ENCODE measurements at regions not wholly inside any gene's neighbourhood (a gene's known extent, or its start where the extent isn't known, plus 50 kb on each side); places are given as distances from the start of the nearest gene placed in this dataset.

- H3K27ac ChIP-seq: no peak overlapping the region
These were observed 81.6 kb upstream of the CHMP2B start for GRCh38 chr3:87145553-87145952.

GRCh38 chr3:87136066-87136596 is 91.0 kb upstream of the CHMP2B start:
- DNase-seq (ENCODE audit: low spot score in 2 of 2): no peak
- Histone ChIP-seq H3K4me1 (no peaks in the 10 kb centered on the region), H3K36me3 (no peaks in the 10 kb centered on the region), H3K27ac (no peak overlapping the region), H3K27me3 (no peaks in the 10 kb centered on the region), H3K4me3 (no peak overlapping the region), H3K9me3 (peaks cover 5 to 13% of the 10 kb centered on the region in 2 donors)
- intact Hi-C loops (cut with DNase I): no loop called here
- no peak for TF ChIP-seq CTCF (IDR thresholded peaks at IDR 0.05)

More at GRCh38 chr3:87145553-87145952, 81.6 kb upstream of the CHMP2B start:
- no peaks in the 10 kb centered on the region for H3K27me3 ChIP-seq
- TF ChIP-seq CTCF (IDR thresholded peaks at IDR 0.05): no peak
- peaks cover 12 to 13% of the 10 kb centered on the region in 2 donors for H3K9me3 ChIP-seq
- H3K36me3 ChIP-seq: no peaks in the 10 kb centered on the region
- intact Hi-C loops (cut with DNase I): no loop called here
- no peak for DNase-seq (ENCODE audit: low spot score in 2 of 2)
- H3K4me3 ChIP-seq: no peak overlapping the region
- no peaks in the 10 kb centered on the region for H3K4me1 ChIP-seq

- intact Hi-C loops (cut with DNase I): no loop called here
- Histone ChIP-seq H3K36me3 (no peaks in the 10 kb centered on the region), H3K27ac (no peak overlapping the region), H3K4me3 (no peak overlapping the region), H3K9me3 (peaks cover 0 to 6% of the 10 kb centered on the region in 2 donors), H3K4me1 (no peaks in the 10 kb centered on the region), H3K27me3 (no peaks in the 10 kb centered on the region)
- no peak for TF ChIP-seq CTCF (IDR thresholded peaks at IDR 0.05)
- DNase-seq (ENCODE audit: low spot score in 2 of 2): no peak
These were observed 91.7 kb upstream of the CHMP2B start for GRCh38 chr3:87135412-87135811.

- Histone ChIP-seq H3K9me3 (no peaks in the 10 kb centered on the region), H3K27me3 (no peaks in the 10 kb centered on the region), H3K27ac (no peak overlapping the region), H3K4me3 (no peak overlapping the region), H3K4me1 (no peaks in the 10 kb centered on the region), H3K36me3 (no peaks in the 10 kb centered on the region)
- DNase-seq (ENCODE audit: low spot score in 2 of 2): no peak
- no peak for TF ChIP-seq CTCF (IDR thresholded peaks at IDR 0.05)
- intact Hi-C loops (cut with DNase I): no loop called here
These were observed 94.3 kb upstream of the CHMP2B start for GRCh38 chr3:87132801-87133200.

- no peak for TF ChIP-seq CTCF (IDR thresholded peaks at IDR 0.05)
- no peak for DNase-seq (ENCODE audit: low spot score in 2 of 2)
- Histone ChIP-seq H3K27ac (no peak overlapping the region), H3K36me3 (no peaks in the 10 kb centered on the region), H3K27me3 (no peaks in the 10 kb centered on the region), H3K4me1 (no peaks in the 10 kb centered on the region), H3K4me3 (no peak overlapping the region), H3K9me3 (no peaks in the 10 kb centered on the region)
- intact Hi-C loops (cut with DNase I): no loop called here
These were observed 99.1 kb upstream of the CHMP2B start for GRCh38 chr3:87128006-87128405.

GRCh38 chr3:87127281-87127680 is 99.8 kb upstream of the CHMP2B start:
- H3K36me3 ChIP-seq: no peaks in the 10 kb centered on the region
- no peaks in the 10 kb centered on the region for H3K9me3 ChIP-seq
- H3K27ac ChIP-seq: no peak overlapping the region
- intact Hi-C loops (cut with DNase I): no loop called here
- DNase-seq (ENCODE audit: low spot score in 2 of 2): no peak
- no peak overlapping the region for H3K4me3 ChIP-seq
- H3K4me1 ChIP-seq: no peaks in the 10 kb centered on the region
- TF ChIP-seq CTCF (IDR thresholded peaks at IDR 0.05): no peak
- H3K27me3 ChIP-seq: no peaks in the 10 kb centered on the region

Data from ascending aorta (tissue), 2 donors.